ENCODE measurements at regions not wholly inside any gene's neighbourhood (a gene's known extent, or its start where the extent isn't known, plus 50 kb on each side); places are given as distances from the start of the nearest gene placed in this dataset.
A peak's percentile ranks its signal among the peaks of the same experiment; 100 is the strongest.

- H4K91ac ChIP-seq (replicated peaks; ENCODE audit: insufficient read length, low read length) = no peak overlapping the region
- no peaks in the 10 kb centered on the region for H3K79me1 ChIP-seq (ENCODE audit: low read depth, low read length)
- ChIA-PET POLR2A (ENCODE audit: partially characterized antibody) (no interaction called here), CTCF (ENCODE audit: partially characterized antibody) (no interaction called here)
- H3K9ac ChIP-seq (replicated peaks in 1 of 4; ENCODE audit: extremely low read depth in 1 of 4, low read depth in 3 of 4, low read length in 3 of 4) = no peak overlapping the region
- FAIRE-seq (no peak), DNase-seq (ENCODE audit: low read depth in 1 of 2, low spot score in 2 of 2) (no peak)
- H2BK20ac ChIP-seq (ENCODE audit: low read length) = no peak overlapping the region
- H3K4me3 ChIP-seq (ENCODE audit: extremely low read depth in 1 of 4, insufficient read depth in 2 of 4, low read depth in 3 of 4, low read length in 4 of 4) = no peak overlapping the region
- H2AFZ ChIP-seq (ENCODE audit: low read length) = no peak overlapping the region
- no peak overlapping the region for H3K4ac ChIP-seq (replicated peaks; ENCODE audit: insufficient read length, low read depth, low read length)
- no peak overlapping the region for H3K4me2 ChIP-seq (ENCODE audit: insufficient read depth in 1 of 2, low read depth in 2 of 2, low read length in 2 of 2)
- H2BK120ac ChIP-seq (replicated peaks; ENCODE audit: low read depth, low read length) = no peak overlapping the region
- WGBS, 2 experiments (ENCODE audit: extremely low coverage in 1 of 2, insufficient coverage in 1 of 2, insufficient read length in 1 of 2, insufficient replicate concordance in 2 of 2, low coverage in 1 of 2, low lambda C conversion rate in 2 of 2, missing lambda C conversion rate in 1 of 2) = 68% methylated on average over 1 of the region's 1 CpG; no CpG with 5 or more reads in 1 of the 2 experiments
- no peak overlapping the region for H3K56ac ChIP-seq (replicated peaks; ENCODE audit: insufficient read length, low read depth, low read length)
- H2AK5ac ChIP-seq (ENCODE audit: low read depth, low read length) = no peak overlapping the region
- TF ChIP-seq ZNF274 (IDR thresholded peaks at IDR 0.05; ENCODE audit: borderline replicate concordance, extremely low read depth, low read length) (no peak), CTCF (IDR thresholded peaks at IDR 0.05; ENCODE audit: control extremely low read depth in 1 of 3, insufficient read depth in 1 of 3, low read depth in 1 of 3, low read length in 3 of 3) (peak in 1 of 3 experiments; percentile 11; a peak in 1 of 4 replicates)
- no peaks in the 10 kb centered on the region for H3K36me3 ChIP-seq (ENCODE audit: control insufficient read depth in 2 of 4, insufficient read depth in 4 of 4, low read length in 3 of 4)
- no peaks in the 10 kb centered on the region for H3K23me2 ChIP-seq (ENCODE audit: low read depth, low read length)
- no peak overlapping the region for H2BK12ac ChIP-seq (ENCODE audit: low read depth, low read length)
- H3K23ac ChIP-seq (ENCODE audit: insufficient read length) = no peak overlapping the region
- no peaks in the 10 kb centered on the region for H3K9me3 ChIP-seq (ENCODE audit: insufficient read depth in 2 of 2, low read depth in 1 of 2, low read length in 1 of 2)
- H3K27me3 ChIP-seq (replicated peaks in 1 of 4; ENCODE audit: control insufficient read depth in 3 of 4, extremely low read depth in 1 of 4, insufficient read depth in 3 of 4, low read length in 3 of 4) = no peaks in the 10 kb centered on the region
- H3K4me1 ChIP-seq (replicated peaks in 1 of 4; ENCODE audit: control insufficient read depth in 3 of 4, insufficient read depth in 4 of 4, low read length in 3 of 4) = no peaks in the 10 kb centered on the region
- no peaks in the 10 kb centered on the region for H3K79me2 ChIP-seq (ENCODE audit: control insufficient read depth in 1 of 2, insufficient read depth in 2 of 2, low read length in 2 of 2)
- no peak overlapping the region for H2BK15ac ChIP-seq (ENCODE audit: low read length)
- no peaks in the 10 kb centered on the region for H4K20me1 ChIP-seq (replicated peaks in 1 of 2; ENCODE audit: control insufficient read depth in 1 of 2, insufficient read depth in 2 of 2, low read length in 2 of 2)
- H3K27ac ChIP-seq (ENCODE audit: low read depth, low read length) = no peak overlapping the region
- no peak overlapping the region for H3K18ac ChIP-seq (ENCODE audit: extremely low read depth, low read length)
- no peak overlapping the region for H4K8ac ChIP-seq (ENCODE audit: extremely low read depth, insufficient read depth, low read length)
- no peak overlapping the region for H3K14ac ChIP-seq (ENCODE audit: insufficient read length)
- H2BK5ac ChIP-seq (ENCODE audit: low read depth, low read length) = no peak overlapping the region
- H4K5ac ChIP-seq (ENCODE audit: insufficient read length, low read depth, low read length) = no peak overlapping the region
Measured at GRCh38 chr4:111602848-111603247, 542.4 kb upstream of the FAM241A start.
